ENCODE measurements at regions not wholly inside any gene's neighbourhood (a gene's known extent, or its start where the extent isn't known, plus 50 kb on each side); places are given as distances from the start of the nearest gene placed in this dataset.

DNA sequence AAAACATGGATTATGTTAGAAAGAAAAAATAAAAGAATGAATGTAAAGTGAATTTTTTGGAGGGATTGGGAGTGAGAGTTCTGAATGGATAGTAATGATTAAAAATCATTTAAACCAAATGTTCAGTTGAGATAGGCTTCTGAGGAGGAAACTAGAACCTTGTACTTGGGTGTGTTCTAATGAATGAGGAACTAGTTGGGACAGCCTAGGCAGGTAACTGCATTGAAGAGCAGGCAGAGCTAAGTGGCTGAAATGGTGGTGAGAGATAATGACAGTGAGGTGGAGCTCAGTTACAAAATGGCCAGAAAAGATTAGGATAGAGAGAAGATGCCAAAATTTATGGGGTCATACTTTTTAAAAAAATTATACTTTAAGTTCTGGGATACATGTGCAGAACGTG, 132.9 kb downstream of the ATP23 start:
- TF ChIP-seq, protein P1, sequence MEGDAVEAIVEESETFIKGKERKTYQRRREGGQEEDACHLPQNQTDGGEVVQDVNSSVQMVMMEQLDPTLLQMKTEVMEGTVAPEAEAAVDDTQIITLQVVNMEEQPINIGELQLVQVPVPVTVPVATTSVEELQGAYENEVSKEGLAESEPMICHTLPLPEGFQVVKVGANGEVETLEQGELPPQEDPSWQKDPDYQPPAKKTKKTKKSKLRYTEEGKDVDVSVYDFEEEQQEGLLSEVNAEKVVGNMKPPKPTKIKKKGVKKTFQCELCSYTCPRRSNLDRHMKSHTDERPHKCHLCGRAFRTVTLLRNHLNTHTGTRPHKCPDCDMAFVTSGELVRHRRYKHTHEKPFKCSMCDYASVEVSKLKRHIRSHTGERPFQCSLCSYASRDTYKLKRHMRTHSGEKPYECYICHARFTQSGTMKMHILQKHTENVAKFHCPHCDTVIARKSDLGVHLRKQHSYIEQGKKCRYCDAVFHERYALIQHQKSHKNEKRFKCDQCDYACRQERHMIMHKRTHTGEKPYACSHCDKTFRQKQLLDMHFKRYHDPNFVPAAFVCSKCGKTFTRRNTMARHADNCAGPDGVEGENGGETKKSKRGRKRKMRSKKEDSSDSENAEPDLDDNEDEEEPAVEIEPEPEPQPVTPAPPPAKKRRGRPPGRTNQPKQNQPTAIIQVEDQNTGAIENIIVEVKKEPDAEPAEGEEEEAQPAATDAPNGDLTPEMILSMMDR (IDR thresholded peaks at IDR 0.05; ENCODE audit: insufficient read depth, low read length, poor library complexity, severe bottlenecking): no peak
- Histone ChIP-seq H3K27me3 (ENCODE audit: control insufficient read depth, insufficient read depth, low read length) (no peaks in the 10 kb centered on the region), H3K4me3 (ENCODE audit: low read depth, low read length) (no peak overlapping the region), H3K36me3 (ENCODE audit: control insufficient read depth, insufficient read depth, low read length) (no peaks in the 10 kb centered on the region)
- no peak for DNase-seq (ENCODE audit: low read depth)

DNA sequence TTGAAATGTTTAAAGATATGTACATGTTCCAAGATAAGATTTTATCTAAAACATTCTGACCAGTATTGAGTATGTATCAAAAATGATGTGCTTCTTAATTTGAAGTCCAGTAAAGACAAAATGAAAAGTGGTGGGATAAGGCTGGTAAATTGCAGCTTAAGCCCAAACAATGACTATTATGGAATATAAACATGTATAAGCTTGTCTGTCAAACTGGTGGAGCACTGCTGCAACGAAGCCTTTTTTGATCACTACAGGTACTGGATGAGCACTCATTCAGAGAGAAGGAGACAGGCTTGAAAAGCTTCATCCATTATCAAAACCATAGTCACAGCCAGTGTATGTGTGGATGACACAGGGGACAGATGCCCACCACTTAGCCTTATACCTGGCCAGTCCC, 138.4 kb downstream of the ATP23 start:
- Histone ChIP-seq H3K27me3 (ENCODE audit: control insufficient read depth, insufficient read depth, low read length) (no peaks in the 10 kb centered on the region), H3K36me3 (ENCODE audit: control insufficient read depth, insufficient read depth, low read length) (no peaks in the 10 kb centered on the region), H3K4me3 (ENCODE audit: low read depth, low read length) (no peak overlapping the region)
- DNase-seq (ENCODE audit: low read depth): no peak
- TF ChIP-seq, protein P1 (IDR thresholded peaks at IDR 0.05; ENCODE audit: insufficient read depth, low read length, poor library complexity, severe bottlenecking): no peak

DNA sequence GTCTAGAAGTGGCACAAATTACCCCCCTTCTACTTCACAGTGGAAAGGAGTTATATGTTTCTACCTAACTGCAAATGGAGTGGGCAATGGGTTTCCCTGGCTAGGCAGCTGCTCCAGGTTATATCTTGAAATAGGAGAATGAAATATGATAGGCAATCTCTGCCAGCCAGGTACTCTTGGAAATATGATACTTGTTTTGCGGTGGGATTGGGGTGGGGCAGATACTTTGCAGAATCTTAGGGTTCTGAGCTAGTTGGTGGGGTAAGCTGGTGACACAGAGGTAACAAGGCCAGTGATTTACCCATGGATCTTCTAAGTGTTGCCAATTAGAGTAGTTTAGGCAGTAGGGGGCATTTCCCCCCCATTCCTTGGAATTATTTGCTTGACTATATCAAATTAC, 140.1 kb downstream of the ATP23 start:
- Histone ChIP-seq H3K36me3 (ENCODE audit: control insufficient read depth, insufficient read depth, low read length) (no peaks in the 10 kb centered on the region), H3K27me3 (ENCODE audit: control insufficient read depth, insufficient read depth, low read length) (no peaks in the 10 kb centered on the region), H3K4me3 (ENCODE audit: low read depth, low read length) (no peak overlapping the region)
- TF ChIP-seq, protein P1 (IDR thresholded peaks at IDR 0.05; ENCODE audit: insufficient read depth, low read length, poor library complexity, severe bottlenecking): no peak
- no peak for DNase-seq (ENCODE audit: low read depth)

DNA sequence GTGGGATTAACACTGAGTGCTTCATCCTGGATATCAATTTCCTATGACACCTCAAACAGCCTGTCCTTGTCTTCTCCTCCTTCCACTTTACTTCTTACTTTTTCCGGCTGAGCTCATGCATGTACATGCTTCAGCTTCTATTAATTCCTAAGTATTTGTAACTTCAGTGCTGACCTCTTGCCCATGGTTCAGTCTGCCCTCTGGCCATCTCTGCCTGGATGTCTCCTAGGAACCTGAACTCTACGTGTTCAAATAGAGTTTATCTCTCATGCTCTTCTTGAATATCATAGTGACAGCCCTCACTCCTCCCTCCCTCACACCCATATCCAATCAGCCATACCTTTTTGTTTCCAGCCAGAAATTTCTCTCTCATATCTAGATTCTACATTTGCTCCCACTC, 141.6 kb downstream of the ATP23 start:
- H3K4me3 ChIP-seq (ENCODE audit: low read depth, low read length): no peak overlapping the region
- H3K27me3 ChIP-seq (ENCODE audit: control insufficient read depth, insufficient read depth, low read length): no peaks in the 10 kb centered on the region
- TF ChIP-seq, protein P1 (IDR thresholded peaks at IDR 0.05; ENCODE audit: insufficient read depth, low read length, poor library complexity, severe bottlenecking): no peak
- no peaks in the 10 kb centered on the region for H3K36me3 ChIP-seq (ENCODE audit: control insufficient read depth, insufficient read depth, low read length)
- no peak for DNase-seq (ENCODE audit: low read depth)

DNA sequence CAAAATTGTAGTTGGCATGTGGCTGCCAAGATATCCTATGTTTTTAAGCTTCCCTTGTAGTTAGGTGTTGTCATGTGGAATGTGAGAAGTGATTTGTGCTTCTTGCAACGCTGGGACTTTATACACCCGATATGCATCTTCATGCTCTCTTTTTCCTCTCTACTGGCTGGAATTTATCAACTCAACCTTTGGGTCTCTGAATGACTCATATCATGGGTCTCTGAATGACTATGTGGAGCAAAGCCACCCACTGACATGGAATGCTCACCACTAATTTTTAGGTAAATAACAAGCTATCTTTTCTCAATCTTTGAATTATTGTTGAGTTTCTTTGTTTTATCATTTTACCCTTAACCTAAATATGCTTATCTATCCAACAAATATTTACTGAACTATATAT, 144.6 kb downstream of the ATP23 start:
- TF ChIP-seq, protein P1 (IDR thresholded peaks at IDR 0.05; ENCODE audit: insufficient read depth, low read length, poor library complexity, severe bottlenecking): no peak
- H3K36me3 ChIP-seq (ENCODE audit: control insufficient read depth, insufficient read depth, low read length): no peaks in the 10 kb centered on the region

DNA sequence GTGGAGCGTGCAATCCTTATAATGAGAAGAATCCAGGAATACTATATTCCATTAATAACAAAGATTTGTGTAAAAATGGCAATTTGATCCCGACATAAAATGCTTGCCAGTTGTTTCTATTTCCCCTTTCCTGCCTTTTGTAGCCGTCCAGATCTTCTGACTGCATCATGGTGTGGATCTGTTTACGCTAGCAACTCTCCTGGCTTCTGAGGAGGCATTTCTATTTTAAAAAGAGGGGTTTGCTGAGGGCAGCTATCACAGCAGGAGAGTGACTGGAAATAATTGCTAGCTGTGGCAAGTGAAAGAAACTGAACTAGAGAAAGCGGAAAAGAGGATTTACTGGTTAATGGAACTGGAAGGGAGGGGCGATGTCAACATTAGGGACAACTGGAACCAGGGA, 145.6 kb downstream of the ATP23 start:
- TF ChIP-seq, protein P1 (IDR thresholded peaks at IDR 0.05; ENCODE audit: insufficient read depth, low read length, poor library complexity, severe bottlenecking): no peak
- H3K27me3 ChIP-seq (ENCODE audit: control insufficient read depth, insufficient read depth, low read length): no peaks in the 10 kb centered on the region
- DNase-seq (ENCODE audit: low read depth): no peak

More for the DNA sequence above, 144.6 kb downstream of the ATP23 start:
- DNase-seq (ENCODE audit: low read depth): no peak
- H3K27me3 ChIP-seq (ENCODE audit: control insufficient read depth, insufficient read depth, low read length): no peaks in the 10 kb centered on the region
- H3K4me3 ChIP-seq (ENCODE audit: low read depth, low read length): no peak overlapping the region

More for the DNA sequence above, 145.6 kb downstream of the ATP23 start:
- Histone ChIP-seq H3K4me3 (ENCODE audit: low read depth, low read length) (no peak overlapping the region), H3K36me3 (ENCODE audit: control insufficient read depth, insufficient read depth, low read length) (no peaks in the 10 kb centered on the region)

All from kidney epithelial cell (primary cell).